WTC11 (cell line): ENCODE measurements at regions not wholly inside any gene's neighbourhood (a gene's known extent, or its start where the extent isn't known, plus 50 kb on each side); places are given as distances from the start of the nearest gene placed in this dataset.

Experiments
- CTCF ChIP-seq: fragments of 200-600 bp; IDR thresholded peaks from 2 replicates; pipeline ENCODE4 v1.8.0; 2022; ENCODE audit warnings: antibody characterized with exemption
- MAX ChIP-seq: sonication (generic); formaldehyde crosslinking; IDR thresholded peaks from 2 replicates; pipeline ENCODE4 v1.8.0; 2022; ENCODE audit warnings: mild to moderate bottlenecking, missing genetic modification reagents
- SP1 ChIP-seq: sonication (generic); formaldehyde crosslinking; conservative IDR thresholded peaks from 2 replicates; pipeline ENCODE4 v1.8.1; 2022; ENCODE audit warnings: missing genetic modification reagents

GRCh38 chr4:112058433-112058832, 86.8 kb upstream of the FAM241A start:
- no peak for TF ChIP-seq SP1 (CRISPR knock-in tag)
- no peak for TF ChIP-seq MAX (CRISPR knock-in tag)
- no peak for TF ChIP-seq CTCF
